HEK293 (cell line): ENCODE measurements at regions not wholly inside any gene's neighbourhood (a gene's known extent, or its start where the extent isn't known, plus 50 kb on each side); places are given as distances from the start of the nearest gene placed in this dataset.
A peak's percentile ranks its signal among the peaks of the same experiment; 100 is the strongest.

ENCODE experiments used
- CTCF ChIA-PET: fragments of 350-600 bp; formaldehyde crosslinking; extraction: SDS; loops from one replicate; lab custom pipeline; 2021; ENCODE audit warnings: antibody characterized with exemption; lab: Yijun Ruan, JAX
- POLR2A ChIA-PET: fragments of 300-600 bp; formaldehyde crosslinking; extraction: SDS; loops from one replicate; lab custom pipeline; 2020; ENCODE audit warnings: antibody characterized with exemption, inconsistent platforms; lab: Yijun Ruan, JAX
- H3K27ac ChIP-seq: fragments of 200-500 bp; sonication (Bioruptor generic); 2 replicates; pipeline ENCODE4 v1.5.1; 2014; ENCODE audit warnings: low read depth, low read length, control low read depth, inconsistent platforms; ENCODE audit errors: extremely low read depth
- H3K36me3 ChIP-seq, 2 experiments: fragments of 200-500 bp in 1 of 2; sonication (Bioruptor generic) in 1 of 2; 1 replicate in 1 of 2; 2 replicates in 1 of 2; pipeline ENCODE4 v1.5.1; 2014 to 2017; ENCODE audit warnings: inconsistent platforms in 2 of 2, low read length in 2 of 2; ENCODE audit not compliant: control insufficient read depth in 2 of 2, insufficient read depth in 1 of 2
- H3K4me1 ChIP-seq: fragments of 200-500 bp; sonication (Bioruptor generic); 2 replicates; pipeline ENCODE4 v1.5.1; 2014; ENCODE audit warnings: mild to moderate bottlenecking, low read length, inconsistent platforms; ENCODE audit not compliant: control insufficient read depth, insufficient read depth
- H3K4me3 ChIP-seq: 2 replicates; pipeline ENCODE4 v1.5.1; 2011; ENCODE audit warnings: low read depth, mild to moderate bottlenecking, control low read depth, low read length, moderate library complexity
- H3K9me3 ChIP-seq: fragments of 200-500 bp; sonication (Bioruptor generic); 2 replicates; pipeline ENCODE4 v1.5.1; 2014; ENCODE audit warnings: low read depth, low read length, inconsistent platforms; ENCODE audit not compliant: control insufficient read depth, insufficient read depth
- EGR2 ChIP-seq: fragments of 450-650 bp; formaldehyde crosslinking; IDR thresholded peaks from 2 replicates; pipeline ENCODE4 v1.5.1; 2016; ENCODE audit warnings: low read depth, missing biosample characterization, missing genetic modification characterization
- KLF10 ChIP-seq: fragments of 450-650 bp; IDR thresholded peaks from 2 replicates; pipeline ENCODE4 v1.5.1; 2018; ENCODE audit warnings: missing biosample characterization, mild to moderate bottlenecking, missing genetic modification characterization
- SP7 ChIP-seq: fragments of 450-650 bp; formaldehyde crosslinking; IDR thresholded peaks from 2 replicates; pipeline ENCODE4 v1.5.1; 2016; ENCODE audit warnings: missing biosample characterization, missing genetic modification characterization
- TCF7L2 ChIP-seq: IDR thresholded peaks from 2 replicates; pipeline ENCODE4 v1.6.1; 2011; ENCODE audit warnings: low read depth, mild to moderate bottlenecking, inconsistent platforms, low read length, moderate library complexity, borderline replicate concordance
- WT1 ChIP-seq: fragments of 450-650 bp; formaldehyde crosslinking; IDR thresholded peaks from 2 replicates; pipeline ENCODE4 v1.5.1; 2016; ENCODE audit warnings: missing biosample characterization, missing genetic modification characterization
- ZEB2 ChIP-seq: fragments of 450-650 bp; formaldehyde crosslinking; IDR thresholded peaks from 2 replicates; pipeline ENCODE4 v1.5.1; 2016; ENCODE audit warnings: missing biosample characterization, missing genetic modification characterization
- ZFP37 ChIP-seq: fragments of 450-650 bp; formaldehyde crosslinking; IDR thresholded peaks from 2 replicates; pipeline ENCODE4 v1.5.1; 2016; ENCODE audit warnings: missing biosample characterization, missing genetic modification characterization
- ZNF211 ChIP-seq: fragments of 450-650 bp; formaldehyde crosslinking; IDR thresholded peaks from 2 replicates; pipeline ENCODE4 v1.5.1; 2016; ENCODE audit warnings: low read depth, missing biosample characterization, missing genetic modification characterization
- ZNF239 ChIP-seq: fragments of 450-650 bp; formaldehyde crosslinking; IDR thresholded peaks from 2 replicates; pipeline ENCODE4 v1.5.1; 2016; ENCODE audit warnings: missing biosample characterization, missing genetic modification characterization
- ZNF311 ChIP-seq: fragments of 450-650 bp; formaldehyde crosslinking; IDR thresholded peaks from 2 replicates; pipeline ENCODE4 v1.5.1; 2017; ENCODE audit warnings: missing biosample characterization, missing genetic modification characterization, borderline replicate concordance
- ZNF366 ChIP-seq: fragments of 450-650 bp; formaldehyde crosslinking; conservative IDR thresholded peaks from 2 replicates; pipeline ENCODE4 v1.5.1; 2016; ENCODE audit warnings: missing biosample characterization, missing genetic modification characterization
- ZNF514 ChIP-seq: fragments of 450-650 bp; formaldehyde crosslinking; IDR thresholded peaks from 2 replicates; pipeline ENCODE4 v1.5.1; 2016; ENCODE audit warnings: missing biosample characterization, missing genetic modification characterization
- ZNF549 ChIP-seq: fragments of 450-650 bp; IDR thresholded peaks from 2 replicates; pipeline ENCODE4 v1.5.1; 2018; ENCODE audit warnings: missing biosample characterization, missing genetic modification characterization, mild to moderate bottlenecking, inconsistent platforms, moderate library complexity
- ZNF830 ChIP-seq: fragments of 450-650 bp; IDR thresholded peaks from 2 replicates; pipeline ENCODE4 v1.5.0; 2018; ENCODE audit warnings: missing biosample characterization, missing genetic modification characterization, low read depth, mild to moderate bottlenecking, moderate library complexity
- TF ChIP-seq, protein P1 (sequence below): fragments of 450-650 bp; IDR thresholded peaks from 2 replicates; pipeline ENCODE4 v1.5.1; 2018; ENCODE audit warnings: missing biosample characterization, missing genetic modification characterization
- TF ChIP-seq, protein P2 (sequence below): sonication (generic); formaldehyde crosslinking; IDR thresholded peaks from 2 replicates; pipeline ENCODE4 v1.8.1; 2022; ENCODE audit warnings: mild to moderate bottlenecking, moderate library complexity, missing genetic modification reagents
- TF ChIP-seq, protein P3 (sequence below): fragments of 450-650 bp; formaldehyde crosslinking; IDR thresholded peaks from 2 replicates; pipeline ENCODE4 v1.5.1; 2016; ENCODE audit warnings: missing biosample characterization, missing genetic modification characterization

DNA sequence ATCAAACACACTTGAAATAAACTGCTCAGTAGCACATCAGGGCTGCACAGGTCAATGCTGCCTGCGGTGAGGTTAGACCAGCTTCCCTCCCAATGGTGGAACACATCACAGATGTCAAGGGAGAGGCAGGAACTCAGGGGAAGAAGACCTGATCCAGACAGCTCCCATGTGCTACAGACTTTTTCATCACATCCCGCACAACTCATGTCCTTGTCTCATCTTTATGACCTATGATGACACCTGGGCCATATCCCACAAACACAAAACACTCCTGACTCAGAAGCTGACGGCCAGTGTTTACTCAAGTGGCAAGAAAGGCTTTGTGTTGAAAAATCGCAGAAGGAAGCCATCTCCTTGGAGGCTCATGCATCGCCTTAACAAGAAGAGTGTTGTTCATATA, 91.6 kb downstream of the HTR5A start:
- TF ChIP-seq SP7 (tag by site-specific recombination): no peak
- no peak for TF ChIP-seq WT1
- no peak for TF ChIP-seq ZNF311
- TF ChIP-seq, protein P1, sequence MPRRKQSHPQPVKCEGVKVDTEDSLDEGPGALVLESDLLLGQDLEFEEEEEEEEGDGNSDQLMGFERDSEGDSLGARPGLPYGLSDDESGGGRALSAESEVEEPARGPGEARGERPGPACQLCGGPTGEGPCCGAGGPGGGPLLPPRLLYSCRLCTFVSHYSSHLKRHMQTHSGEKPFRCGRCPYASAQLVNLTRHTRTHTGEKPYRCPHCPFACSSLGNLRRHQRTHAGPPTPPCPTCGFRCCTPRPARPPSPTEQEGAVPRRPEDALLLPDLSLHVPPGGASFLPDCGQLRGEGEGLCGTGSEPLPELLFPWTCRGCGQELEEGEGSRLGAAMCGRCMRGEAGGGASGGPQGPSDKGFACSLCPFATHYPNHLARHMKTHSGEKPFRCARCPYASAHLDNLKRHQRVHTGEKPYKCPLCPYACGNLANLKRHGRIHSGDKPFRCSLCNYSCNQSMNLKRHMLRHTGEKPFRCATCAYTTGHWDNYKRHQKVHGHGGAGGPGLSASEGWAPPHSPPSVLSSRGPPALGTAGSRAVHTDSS (tag by site-specific recombination): no peak
- no peak for TF ChIP-seq ZNF366 (tag by site-specific recombination)
- TF ChIP-seq ZNF830 (tag by site-specific recombination): no peak
- H3K4me3 ChIP-seq: no peak overlapping the region
- H3K9me3 ChIP-seq: no peaks in the 10 kb centered on the region
- H3K36me3 ChIP-seq: no peaks in the 10 kb centered on the region
- ChIA-PET POLR2A (no interaction called here), CTCF (interaction anchor here (1.1 kb wide), 2 partner anchors 77 to 100 kb away, joined by 3 read pairs; no protein-coding TSS in a partner anchor)
- H3K27ac ChIP-seq: no peak overlapping the region
- no peaks in the 10 kb centered on the region for H3K4me1 ChIP-seq

DNA sequence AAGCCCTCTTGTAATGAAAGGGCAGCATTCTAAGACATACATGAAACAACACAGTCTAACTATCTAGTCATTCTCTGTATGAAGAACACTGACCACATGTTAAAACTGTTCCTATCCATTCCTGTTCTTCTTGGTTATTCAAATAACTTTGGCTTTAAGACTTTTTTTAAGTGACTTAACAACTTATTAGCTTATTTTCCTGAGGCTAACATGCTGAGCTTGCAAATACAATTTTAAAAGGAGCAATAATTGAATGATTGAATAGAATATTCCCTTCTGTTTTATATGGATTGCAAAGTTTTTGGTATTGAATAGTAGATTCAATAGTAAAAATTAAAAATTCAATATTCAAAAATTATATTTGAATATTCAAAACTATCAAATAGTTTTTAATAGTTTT, 92.3 kb downstream of the HTR5A start:
- Histone ChIP-seq H3K9me3 (no peaks in the 10 kb centered on the region), H3K4me1 (no peaks in the 10 kb centered on the region), H3K27ac (no peak overlapping the region), H3K36me3 (no peaks in the 10 kb centered on the region), H3K4me3 (no peak overlapping the region)
- ChIA-PET CTCF (interaction anchor here (1.1 kb wide), 2 partner anchors 78 to 99 kb away, joined by 3 read pairs; no protein-coding TSS in a partner anchor), POLR2A (no interaction called here)
- TF ChIP-seq ZNF549 (tag by site-specific recombination): peak; percentile 65
- TF ChIP-seq ZNF514 (tag by site-specific recombination): no peak

DNA sequence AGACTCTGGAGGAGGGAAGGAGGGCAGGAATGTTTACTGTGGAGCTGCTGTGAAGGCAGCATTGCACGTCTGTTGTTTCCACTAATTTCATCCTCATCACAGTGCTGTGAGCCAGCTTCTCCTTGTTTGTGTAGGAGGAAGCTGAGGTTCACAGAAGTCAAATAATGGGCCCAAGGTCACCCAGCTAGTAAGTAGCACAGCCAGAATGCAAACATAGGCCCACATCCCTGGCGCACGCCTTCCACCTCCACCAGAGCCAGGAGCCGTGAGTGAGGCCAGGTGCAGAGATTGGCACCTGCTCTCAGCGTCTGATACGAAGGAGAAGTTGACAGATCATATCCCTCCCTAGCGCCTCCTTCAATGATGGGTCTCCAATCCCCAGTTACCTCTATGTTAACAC, 93.6 kb downstream of the HTR5A start:
- TF ChIP-seq, protein P2, sequence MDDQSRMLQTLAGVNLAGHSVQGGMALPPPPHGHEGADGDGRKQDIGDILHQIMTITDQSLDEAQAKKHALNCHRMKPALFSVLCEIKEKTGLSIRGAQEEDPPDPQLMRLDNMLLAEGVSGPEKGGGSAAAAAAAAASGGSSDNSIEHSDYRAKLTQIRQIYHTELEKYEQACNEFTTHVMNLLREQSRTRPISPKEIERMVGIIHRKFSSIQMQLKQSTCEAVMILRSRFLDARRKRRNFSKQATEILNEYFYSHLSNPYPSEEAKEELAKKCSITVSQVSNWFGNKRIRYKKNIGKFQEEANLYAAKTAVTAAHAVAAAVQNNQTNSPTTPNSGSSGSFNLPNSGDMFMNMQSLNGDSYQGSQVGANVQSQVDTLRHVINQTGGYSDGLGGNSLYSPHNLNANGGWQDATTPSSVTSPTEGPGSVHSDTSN: no peak
- no peak for TF ChIP-seq ZNF239 (tag by site-specific recombination)
- TF ChIP-seq ZEB2 (tag by site-specific recombination): no peak
- TF ChIP-seq ZNF514 (tag by site-specific recombination): no peak
- no peak for TF ChIP-seq TCF7L2
- TF ChIP-seq, protein P3, sequence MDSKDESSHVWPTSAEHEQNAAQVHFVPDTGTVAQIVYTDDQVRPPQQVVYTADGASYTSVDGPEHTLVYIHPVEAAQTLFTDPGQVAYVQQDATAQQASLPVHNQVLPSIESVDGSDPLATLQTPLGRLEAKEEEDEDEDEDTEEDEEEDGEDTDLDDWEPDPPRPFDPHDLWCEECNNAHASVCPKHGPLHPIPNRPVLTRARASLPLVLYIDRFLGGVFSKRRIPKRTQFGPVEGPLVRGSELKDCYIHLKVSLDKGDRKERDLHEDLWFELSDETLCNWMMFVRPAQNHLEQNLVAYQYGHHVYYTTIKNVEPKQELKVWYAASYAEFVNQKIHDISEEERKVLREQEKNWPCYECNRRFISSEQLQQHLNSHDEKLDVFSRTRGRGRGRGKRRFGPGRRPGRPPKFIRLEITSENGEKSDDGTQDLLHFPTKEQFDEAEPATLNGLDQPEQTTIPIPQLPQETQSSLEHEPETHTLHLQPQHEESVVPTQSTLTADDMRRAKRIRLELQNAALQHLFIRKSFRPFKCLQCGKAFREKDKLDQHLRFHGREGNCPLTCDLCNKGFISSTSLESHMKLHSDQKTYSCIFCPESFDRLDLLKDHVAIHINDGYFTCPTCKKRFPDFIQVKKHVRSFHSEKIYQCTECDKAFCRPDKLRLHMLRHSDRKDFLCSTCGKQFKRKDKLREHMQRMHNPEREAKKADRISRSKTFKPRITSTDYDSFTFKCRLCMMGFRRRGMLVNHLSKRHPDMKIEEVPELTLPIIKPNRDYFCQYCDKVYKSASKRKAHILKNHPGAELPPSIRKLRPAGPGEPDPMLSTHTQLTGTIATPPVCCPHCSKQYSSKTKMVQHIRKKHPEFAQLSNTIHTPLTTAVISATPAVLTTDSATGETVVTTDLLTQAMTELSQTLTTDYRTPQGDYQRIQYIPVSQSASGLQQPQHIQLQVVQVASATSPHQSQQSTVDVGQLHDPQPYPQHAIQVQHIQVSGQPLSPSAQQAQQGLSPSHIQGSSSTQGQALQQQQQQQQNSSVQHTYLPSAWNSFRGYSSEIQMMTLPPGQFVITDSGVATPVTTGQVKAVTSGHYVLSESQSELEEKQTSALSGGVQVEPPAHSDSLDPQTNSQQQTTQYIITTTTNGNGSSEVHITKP (tag by site-specific recombination): no peak
- no peak for TF ChIP-seq EGR2
- TF ChIP-seq ZNF211 (tag by site-specific recombination): no peak
- TF ChIP-seq KLF10 (tag by site-specific recombination): no peak
- no peak for TF ChIP-seq ZFP37 (tag by site-specific recombination)
- ChIA-PET POLR2A (no interaction called here), CTCF (no interaction called here)
- Histone ChIP-seq H3K4me1 (no peaks in the 10 kb centered on the region), H3K27ac (no peak overlapping the region), H3K36me3 (no peaks in the 10 kb centered on the region), H3K9me3 (no peaks in the 10 kb centered on the region), H3K4me3 (no peak overlapping the region)
